ENCODE measurements at regions not wholly inside any gene's neighbourhood (a gene's known extent, or its start where the extent isn't known, plus 50 kb on each side); places are given as distances from the start of the nearest gene placed in this dataset.

DNA sequence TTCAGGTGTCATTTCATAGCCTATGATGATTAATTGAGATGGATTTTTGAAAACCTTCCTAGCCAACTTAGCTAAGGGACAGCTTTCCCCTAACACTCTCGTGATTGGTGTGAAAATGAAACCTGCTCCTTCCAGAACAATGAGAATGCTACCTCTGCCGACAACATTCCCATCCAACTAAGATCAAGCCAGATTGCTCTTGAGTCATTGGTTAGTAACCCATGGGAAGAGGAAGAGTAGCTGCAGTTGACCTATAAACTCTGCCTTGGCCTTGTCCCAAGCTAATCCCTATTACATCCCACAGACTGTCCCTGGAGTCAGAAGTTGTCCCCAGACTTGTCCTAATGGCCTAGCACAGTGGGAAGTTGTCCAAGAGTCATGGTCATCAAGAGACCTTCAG lies 80.5 kb upstream of the SVIL start:
- TF ChIP-seq MAX (IDR thresholded peaks at IDR 0.05; ENCODE audit: insufficient read depth, insufficient read length): no peak
- TF ChIP-seq, protein P1, sequence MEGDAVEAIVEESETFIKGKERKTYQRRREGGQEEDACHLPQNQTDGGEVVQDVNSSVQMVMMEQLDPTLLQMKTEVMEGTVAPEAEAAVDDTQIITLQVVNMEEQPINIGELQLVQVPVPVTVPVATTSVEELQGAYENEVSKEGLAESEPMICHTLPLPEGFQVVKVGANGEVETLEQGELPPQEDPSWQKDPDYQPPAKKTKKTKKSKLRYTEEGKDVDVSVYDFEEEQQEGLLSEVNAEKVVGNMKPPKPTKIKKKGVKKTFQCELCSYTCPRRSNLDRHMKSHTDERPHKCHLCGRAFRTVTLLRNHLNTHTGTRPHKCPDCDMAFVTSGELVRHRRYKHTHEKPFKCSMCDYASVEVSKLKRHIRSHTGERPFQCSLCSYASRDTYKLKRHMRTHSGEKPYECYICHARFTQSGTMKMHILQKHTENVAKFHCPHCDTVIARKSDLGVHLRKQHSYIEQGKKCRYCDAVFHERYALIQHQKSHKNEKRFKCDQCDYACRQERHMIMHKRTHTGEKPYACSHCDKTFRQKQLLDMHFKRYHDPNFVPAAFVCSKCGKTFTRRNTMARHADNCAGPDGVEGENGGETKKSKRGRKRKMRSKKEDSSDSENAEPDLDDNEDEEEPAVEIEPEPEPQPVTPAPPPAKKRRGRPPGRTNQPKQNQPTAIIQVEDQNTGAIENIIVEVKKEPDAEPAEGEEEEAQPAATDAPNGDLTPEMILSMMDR (IDR thresholded peaks at IDR 0.05; ENCODE audit: extremely low read depth in 1 of 2, insufficient read depth in 1 of 2, low read depth in 1 of 2, low read length in 2 of 2): no peak
- TF ChIP-seq POLR2AphosphoS5 (IDR thresholded peaks at IDR 0.05; ENCODE audit: insufficient read depth, low read depth, low read length): no peak

All from endothelial cell of umbilical vein (primary cell).